SK-N-SH (cell line): ENCODE measurements at regions not wholly inside any gene's neighbourhood (a gene's known extent, or its start where the extent isn't known, plus 50 kb on each side); places are given as distances from the start of the nearest gene placed in this dataset.

Experiments
- CTCF ChIP-seq: fragments of 200-600 bp; sonication (generic); IDR thresholded peaks from 2 replicates; pipeline ENCODE4 v1.6.1; 2017; ENCODE audit warnings: antibody characterized with exemption, mild to moderate bottlenecking, moderate library complexity
- EP300 ChIP-seq, 2 experiments: IDR thresholded peaks; 2 replicates each; pipeline versions ENCODE4 v1.4.0 to v1.6.1; 2012; ENCODE audit warnings: borderline replicate concordance in 1 of 2, low read depth in 1 of 2, low read length in 1 of 2
- EZH2phosphoT487 ChIP-seq: fragments of 200-600 bp; sonication (generic); IDR thresholded peaks from 2 replicates; pipeline ENCODE4 v1.6.1; 2017; ENCODE audit warnings: low read depth, mixed run types, mild to moderate bottlenecking, antibody characterized with exemption, moderate library complexity, borderline replicate concordance
- FOXM1 ChIP-seq: IDR thresholded peaks from 2 replicates; pipeline ENCODE4 v1.4.0; 2012; ENCODE audit warnings: low read depth, mild to moderate bottlenecking
- GABPA ChIP-seq: IDR thresholded peaks from 2 replicates; pipeline ENCODE4 v1.4.0; 2012; ENCODE audit warnings: low read depth, mild to moderate bottlenecking
- MXI1 ChIP-seq: IDR thresholded peaks from 2 replicates; pipeline ENCODE4 v1.6.1; 2012; ENCODE audit warnings: mild to moderate bottlenecking, low read depth, low read length, improper control_type of control experiment
- PBX3 ChIP-seq: IDR thresholded peaks from 2 replicates; pipeline ENCODE4; 2012
- POLR2AphosphoS5 ChIP-seq: IDR thresholded peaks from 2 replicates; pipeline ENCODE4 v1.6.1; 2012; ENCODE audit warnings: low read depth, low read length
- RCOR1 ChIP-seq: fragments of 150-350 bp; IDR thresholded peaks from 2 replicates; pipeline ENCODE4 v1.6.1; 2017; ENCODE audit warnings: antibody characterized with exemption, low read length
- REST ChIP-seq: IDR thresholded peaks from 2 replicates; pipeline ENCODE4 v1.6.1; 2012; ENCODE audit warnings: mild to moderate bottlenecking, low read depth, low read length, moderate library complexity
- TCF12 ChIP-seq: IDR thresholded peaks from 2 replicates; pipeline ENCODE4 v1.4.0; 2012

DNA sequence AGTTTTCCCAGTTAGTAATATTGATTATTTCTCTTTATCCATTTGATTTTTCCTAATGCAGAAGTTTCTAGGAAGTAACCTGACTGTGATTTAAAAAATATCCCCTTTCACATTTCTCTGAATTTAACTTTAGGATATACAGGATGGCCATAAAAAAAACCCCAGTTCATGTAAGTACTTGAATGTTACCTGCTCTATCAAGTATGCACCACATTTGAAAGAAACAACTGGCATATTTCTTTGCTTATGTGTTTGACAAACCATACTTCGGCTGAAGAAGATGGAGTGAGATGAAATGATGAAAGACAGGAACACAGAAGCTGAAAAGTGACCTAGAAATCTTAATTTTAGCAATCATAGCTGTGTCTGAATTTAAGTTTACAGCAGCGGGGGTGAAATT is 374.0 kb upstream of the NOX3 start:
- TF ChIP-seq CTCF (no peak), FOXM1 (no peak), POLR2AphosphoS5 (no peak), MXI1 (no peak), RCOR1 (no peak), EZH2phosphoT487 (no peak), TCF12 (no peak), REST (no peak), GABPA (no peak), PBX3 (no peak), EP300 (IDR thresholded peaks at IDR 0.05; ENCODE audit: borderline replicate concordance in 1 of 2, low read depth in 1 of 2, low read length in 1 of 2) (no peak)
